Keratinocyte (primary cell): ENCODE measurements at regions not wholly inside any gene's neighbourhood (a gene's known extent, or its start where the extent isn't known, plus 50 kb on each side); places are given as distances from the start of the nearest gene placed in this dataset.

Experiments
- DNase-seq: peaks from one replicate; pipeline ENCODE4 v3.0.0-alpha.2; 2011; ENCODE audit warnings: low read depth, missing footprints, low spot score
- FAIRE-seq: peaks from 2 replicates; lab custom pipeline; 2011; peaks lifted over from hg19 to GRCh38; lab: Jason Lieb, UNC
- H2AFZ ChIP-seq: 2 replicates; pipeline ENCODE4 v1.6.0; 2012; ENCODE audit warnings: low read length, control low read depth, inconsistent platforms; ENCODE audit not compliant: control insufficient read depth
- H3K27ac ChIP-seq: 2 replicates; pipeline ENCODE4 v1.5.1; 2011; ENCODE audit warnings: low read length; ENCODE audit not compliant: control insufficient read depth, insufficient read depth
- H3K27me3 ChIP-seq: 3 replicates; pipeline ENCODE4 v1.6.0; 2011; ENCODE audit warnings: low read length; ENCODE audit not compliant: control insufficient read depth, insufficient read depth; ENCODE audit errors: extremely low read depth
- H3K36me3 ChIP-seq, 2 experiments: 2 replicates in 1 of 2; 3 replicates in 1 of 2; pipeline ENCODE4 v1.5.1; 2011; ENCODE audit warnings: low read length in 2 of 2, mild to moderate bottlenecking in 1 of 2; ENCODE audit not compliant: control insufficient read depth in 2 of 2, insufficient read depth in 2 of 2; ENCODE audit errors: extremely low read depth in 1 of 2
- H3K4me1 ChIP-seq: 3 replicates; pipeline ENCODE4 v1.5.1; 2011; ENCODE audit warnings: low read length; ENCODE audit not compliant: control insufficient read depth, insufficient read depth; ENCODE audit errors: extremely low read depth
- H3K4me2 ChIP-seq: 3 replicates; pipeline ENCODE4 v1.6.0; 2011; ENCODE audit warnings: low read depth, low read length; ENCODE audit not compliant: control insufficient read depth, insufficient read depth; ENCODE audit errors: extremely low read depth
- H3K4me3 ChIP-seq, 3 experiments: fragments of 200-600 bp in 1 of 3; sonication (generic) in 1 of 3; 2 replicates in 2 of 3; 3 replicates in 1 of 3; pipeline ENCODE4 v1.5.1; 2011 to 2016; ENCODE audit warnings: low read length in 3 of 3, mild to moderate bottlenecking in 3 of 3, control low read depth in 2 of 3, inconsistent platforms in 1 of 3, low read depth in 1 of 3, mixed read lengths in 1 of 3, mixed run types in 1 of 3, moderate library complexity in 1 of 3; ENCODE audit not compliant: control insufficient read depth in 2 of 3, insufficient read depth in 2 of 3; ENCODE audit errors: extremely low read depth in 1 of 3
- H3K79me2 ChIP-seq: 2 replicates; pipeline ENCODE4 v1.6.0; 2012; ENCODE audit warnings: low read length; ENCODE audit not compliant: control insufficient read depth, insufficient read depth
- H3K9ac ChIP-seq: 3 replicates; pipeline ENCODE4 v1.6.0; 2011; ENCODE audit warnings: low read length; ENCODE audit not compliant: control insufficient read depth, insufficient read depth; ENCODE audit errors: extremely low read depth
- H3K9me1 ChIP-seq: 3 replicates; pipeline ENCODE4 v1.6.0; 2011; ENCODE audit warnings: low read length; ENCODE audit not compliant: control insufficient read depth, insufficient read depth; ENCODE audit errors: extremely low read depth
- H3K9me3 ChIP-seq: 2 replicates; pipeline ENCODE4 v1.5.1; 2012; ENCODE audit warnings: low read depth, low read length; ENCODE audit not compliant: control insufficient read depth
- H4K20me1 ChIP-seq: 3 replicates; pipeline ENCODE4 v1.6.0; 2011; ENCODE audit warnings: low read length; ENCODE audit not compliant: control insufficient read depth, insufficient read depth; ENCODE audit errors: extremely low read depth
- CTCF ChIP-seq, 3 experiments: IDR thresholded peaks in 1 of 3; conservative IDR thresholded peaks in 1 of 3; optimal IDR thresholded peaks in 1 of 3; 2 replicates in 2 of 3; 3 replicates in 1 of 3; pipeline versions ENCODE3 to v1.5.1; 2011; ENCODE audit warnings: low read length in 3 of 3, mild to moderate bottlenecking in 3 of 3, moderate library complexity in 2 of 3, control low read depth in 1 of 3, inconsistent platforms in 1 of 3; ENCODE audit not compliant: insufficient read depth in 2 of 3; ENCODE audit errors: extremely low read depth in 1 of 3
- EZH2 ChIP-seq: IDR thresholded peaks from one replicate; pipeline ENCODE4 v1.6.1; 2012; ENCODE audit warnings: inconsistent platforms, mild to moderate bottlenecking, low read length, moderate library complexity
- dilution Hi-C: fragments of 300-500 bp; cut with MboI; formaldehyde crosslinking; loops from one replicate; pipeline ENCODE4 v1.7.0; 2020; ENCODE audit warnings: low sequenced_read_pairs; ENCODE audit not compliant: extremely low pct_ligation_motif_present

- Histone ChIP-seq H3K27ac (no peak overlapping the region), H2AFZ (no peak overlapping the region), H3K9me3 (no peaks in the 10 kb centered on the region), H4K20me1 (no peaks in the 10 kb centered on the region), H3K4me3 (no peak overlapping the region), H3K9ac (no peak overlapping the region), H3K4me1 (peaks cover 5% of the 10 kb centered on the region), H3K4me2 (no peak overlapping the region), H3K9me1 (no peaks in the 10 kb centered on the region), H3K36me3 (no peaks in the 10 kb centered on the region), H3K79me2 (no peaks in the 10 kb centered on the region), H3K27me3 (no peaks in the 10 kb centered on the region)
- dilution Hi-C loops, result no loop called here
- FAIRE-seq, result no peak
- no peak for TF ChIP-seq EZH2
- TF ChIP-seq CTCF (optimal IDR thresholded peaks at IDR 0.05 in 1 of 3, IDR thresholded peaks at IDR 0.05 in 1 of 3, conservative IDR thresholded peaks at IDR 0.05 in 1 of 3; ENCODE audit: extremely low read depth in 1 of 3, insufficient read depth in 2 of 3, low read length in 3 of 3), result no peak
- no peak for DNase-seq
Measured at GRCh38 chr15:93941697-93942096, 289.7 kb upstream of the MCTP2 start.

- Histone ChIP-seq H2AFZ (no peak overlapping the region), H3K9ac (no peak overlapping the region), H4K20me1 (no peaks in the 10 kb centered on the region), H3K4me3 (no peak overlapping the region), H3K27ac (no peak overlapping the region), H3K36me3 (no peaks in the 10 kb centered on the region), H3K9me3 (no peaks in the 10 kb centered on the region), H3K9me1 (no peaks in the 10 kb centered on the region), H3K79me2 (no peaks in the 10 kb centered on the region), H3K27me3 (no peaks in the 10 kb centered on the region), H3K4me1 (peaks cover 5% of the 10 kb centered on the region), H3K4me2 (no peak overlapping the region)
- dilution Hi-C loops, result no loop called here
- FAIRE-seq, result no peak
- no peak for DNase-seq
- TF ChIP-seq CTCF (optimal IDR thresholded peaks at IDR 0.05 in 1 of 3, IDR thresholded peaks at IDR 0.05 in 1 of 3, conservative IDR thresholded peaks at IDR 0.05 in 1 of 3; ENCODE audit: extremely low read depth in 1 of 3, insufficient read depth in 2 of 3, low read length in 3 of 3) (no peak), EZH2 (no peak)
Measured at GRCh38 chr15:93940226-93940625, 291.1 kb upstream of the MCTP2 start.
